ENCODE measurements at regions not wholly inside any gene's neighbourhood (a gene's known extent, or its start where the extent isn't known, plus 50 kb on each side); places are given as distances from the start of the nearest gene placed in this dataset.

- Histone ChIP-seq H3K4me1 (ENCODE audit: control insufficient read depth in 1 of 2, low read depth in 2 of 2) (no peaks in the 10 kb centered on the region), H3K27me3 (replicated peaks; ENCODE audit: insufficient read depth) (no peaks in the 10 kb centered on the region), H3K9me3 (no peaks in the 10 kb centered on the region), H3K27ac (no peak overlapping the region), H3K4me3 (no peak overlapping the region), H3K36me3 (no peaks in the 10 kb centered on the region)
- TF ChIP-seq CTCF (IDR thresholded peaks at IDR 0.05), result no peak
- DNase-seq (ENCODE audit: low spot score) (no peak), ATAC-seq (ENCODE audit: insufficient number of reproducible peaks, low FRiP score, low read depth) (no peak)
Observed at GRCh38 chr13:87779426-87779825, 108.3 kb downstream of the SLITRK5 start.

GRCh38 chr13:87783366-87783765, 112.2 kb downstream of the SLITRK5 start:
- DNase-seq (ENCODE audit: low spot score), result no peak
- Histone ChIP-seq H3K27ac (no peak overlapping the region), H3K4me3 (no peak overlapping the region), H3K9me3 (no peaks in the 10 kb centered on the region), H3K36me3 (no peaks in the 10 kb centered on the region), H3K4me1 (ENCODE audit: control insufficient read depth in 1 of 2, low read depth in 2 of 2) (no peaks in the 10 kb centered on the region), H3K27me3 (replicated peaks; ENCODE audit: insufficient read depth) (no peaks in the 10 kb centered on the region)
- no peak for ATAC-seq (ENCODE audit: insufficient number of reproducible peaks, low FRiP score, low read depth)
- TF ChIP-seq CTCF (IDR thresholded peaks at IDR 0.05), result no peak

- H3K4me1 ChIP-seq (ENCODE audit: control insufficient read depth in 1 of 2, low read depth in 2 of 2), result no peaks in the 10 kb centered on the region
- H3K27me3 ChIP-seq (replicated peaks; ENCODE audit: insufficient read depth), result no peaks in the 10 kb centered on the region
- no peaks in the 10 kb centered on the region for H3K36me3 ChIP-seq
- H3K9me3 ChIP-seq, result no peaks in the 10 kb centered on the region
- TF ChIP-seq CTCF (IDR thresholded peaks at IDR 0.05), result no peak
- ATAC-seq (ENCODE audit: insufficient number of reproducible peaks, low FRiP score, low read depth) (no peak), DNase-seq (ENCODE audit: low spot score) (no peak)
- no peak overlapping the region for H3K27ac ChIP-seq
- no peak overlapping the region for H3K4me3 ChIP-seq
Observed at GRCh38 chr13:87788363-87788762, 117.2 kb downstream of the SLITRK5 start.

- H3K27me3 ChIP-seq (replicated peaks; ENCODE audit: insufficient read depth), result no peaks in the 10 kb centered on the region
- DNase-seq (ENCODE audit: low spot score), result no peak
- H3K27ac ChIP-seq, result no peak overlapping the region
- H3K9me3 ChIP-seq, result no peaks in the 10 kb centered on the region
- no peak for ATAC-seq (ENCODE audit: insufficient number of reproducible peaks, low FRiP score, low read depth)
- H3K4me3 ChIP-seq, result no peak overlapping the region
- H3K36me3 ChIP-seq, result no peaks in the 10 kb centered on the region
- H3K4me1 ChIP-seq (ENCODE audit: control insufficient read depth in 1 of 2, low read depth in 2 of 2), result no peaks in the 10 kb centered on the region
- TF ChIP-seq CTCF (IDR thresholded peaks at IDR 0.05), result no peak
Observed at GRCh38 chr13:87792878-87793277, 121.7 kb downstream of the SLITRK5 start.

- no peak for ATAC-seq (ENCODE audit: insufficient number of reproducible peaks, low FRiP score, low read depth)
- no peaks in the 10 kb centered on the region for H3K9me3 ChIP-seq
- H3K27ac ChIP-seq, result no peak overlapping the region
- no peak for DNase-seq (ENCODE audit: low spot score)
- no peak for TF ChIP-seq CTCF (IDR thresholded peaks at IDR 0.05)
- no peaks in the 10 kb centered on the region for H3K27me3 ChIP-seq (replicated peaks; ENCODE audit: insufficient read depth)
- no peak overlapping the region for H3K4me3 ChIP-seq
- H3K4me1 ChIP-seq (ENCODE audit: control insufficient read depth in 1 of 2, low read depth in 2 of 2), result no peaks in the 10 kb centered on the region
- no peaks in the 10 kb centered on the region for H3K36me3 ChIP-seq
Observed at GRCh38 chr13:87798536-87798935, 127.4 kb downstream of the SLITRK5 start.

Measured in thoracic aorta (tissue), 2 donors.